WI38 (cell line): ENCODE measurements at regions not wholly inside any gene's neighbourhood (a gene's known extent, or its start where the extent isn't known, plus 50 kb on each side); places are given as distances from the start of the nearest gene placed in this dataset.

ENCODE experiments used
- H3K4me3 ChIP-seq: 2 replicates; pipeline ENCODE4 v1.5.1; 2011; ENCODE audit warnings: low read depth, mild to moderate bottlenecking, control low read depth, low read length
- TF ChIP-seq, protein P1 (sequence below): IDR thresholded peaks from 2 replicates; pipeline ENCODE4 v1.5.1; 2012; ENCODE audit warnings: low read depth, mild to moderate bottlenecking, control low read depth, low read length

DNA sequence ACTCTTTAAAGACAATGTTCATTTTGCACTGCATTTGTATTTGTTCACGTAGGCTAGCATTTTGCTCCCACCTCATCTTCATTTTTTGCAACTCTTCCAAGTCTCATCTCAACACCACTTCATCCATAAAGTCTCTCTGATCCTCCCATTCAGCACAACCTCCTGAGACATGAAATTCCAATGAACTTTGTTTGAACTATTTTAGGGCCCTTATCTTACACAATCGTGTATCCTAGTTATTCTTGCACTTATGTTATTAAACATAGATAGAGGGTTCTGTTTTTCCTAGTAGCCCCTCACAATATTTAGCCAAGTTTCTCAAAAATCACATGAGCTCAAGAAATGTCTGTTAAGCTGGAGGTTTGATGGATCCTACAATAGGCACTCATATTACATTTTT, 500.5 kb upstream of the ADAMTS5 start:
- TF ChIP-seq, protein P1, sequence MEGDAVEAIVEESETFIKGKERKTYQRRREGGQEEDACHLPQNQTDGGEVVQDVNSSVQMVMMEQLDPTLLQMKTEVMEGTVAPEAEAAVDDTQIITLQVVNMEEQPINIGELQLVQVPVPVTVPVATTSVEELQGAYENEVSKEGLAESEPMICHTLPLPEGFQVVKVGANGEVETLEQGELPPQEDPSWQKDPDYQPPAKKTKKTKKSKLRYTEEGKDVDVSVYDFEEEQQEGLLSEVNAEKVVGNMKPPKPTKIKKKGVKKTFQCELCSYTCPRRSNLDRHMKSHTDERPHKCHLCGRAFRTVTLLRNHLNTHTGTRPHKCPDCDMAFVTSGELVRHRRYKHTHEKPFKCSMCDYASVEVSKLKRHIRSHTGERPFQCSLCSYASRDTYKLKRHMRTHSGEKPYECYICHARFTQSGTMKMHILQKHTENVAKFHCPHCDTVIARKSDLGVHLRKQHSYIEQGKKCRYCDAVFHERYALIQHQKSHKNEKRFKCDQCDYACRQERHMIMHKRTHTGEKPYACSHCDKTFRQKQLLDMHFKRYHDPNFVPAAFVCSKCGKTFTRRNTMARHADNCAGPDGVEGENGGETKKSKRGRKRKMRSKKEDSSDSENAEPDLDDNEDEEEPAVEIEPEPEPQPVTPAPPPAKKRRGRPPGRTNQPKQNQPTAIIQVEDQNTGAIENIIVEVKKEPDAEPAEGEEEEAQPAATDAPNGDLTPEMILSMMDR: no peak
- H3K4me3 ChIP-seq: no peak overlapping the region

DNA sequence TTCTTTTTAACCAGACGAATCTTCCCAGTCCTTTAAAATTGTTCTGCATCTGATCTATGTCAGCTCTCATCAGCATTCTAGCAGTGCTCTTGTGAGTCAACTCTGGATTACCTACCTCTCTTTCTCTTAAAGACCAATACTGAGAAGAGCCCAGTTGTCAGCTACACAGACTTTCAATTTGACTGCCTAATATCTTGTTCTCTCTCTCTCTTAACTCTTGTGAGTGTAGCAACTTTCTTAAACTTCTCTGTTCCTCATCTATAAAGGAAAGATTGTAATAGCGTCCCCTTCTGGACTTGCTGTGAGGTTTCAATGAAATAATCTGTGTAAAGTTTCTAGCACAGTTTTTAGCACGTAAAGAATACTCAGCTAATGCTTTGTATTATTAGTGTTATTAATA, 499.3 kb upstream of the ADAMTS5 start:
- H3K4me3 ChIP-seq: no peak overlapping the region
- TF ChIP-seq, protein P1: no peak

DNA sequence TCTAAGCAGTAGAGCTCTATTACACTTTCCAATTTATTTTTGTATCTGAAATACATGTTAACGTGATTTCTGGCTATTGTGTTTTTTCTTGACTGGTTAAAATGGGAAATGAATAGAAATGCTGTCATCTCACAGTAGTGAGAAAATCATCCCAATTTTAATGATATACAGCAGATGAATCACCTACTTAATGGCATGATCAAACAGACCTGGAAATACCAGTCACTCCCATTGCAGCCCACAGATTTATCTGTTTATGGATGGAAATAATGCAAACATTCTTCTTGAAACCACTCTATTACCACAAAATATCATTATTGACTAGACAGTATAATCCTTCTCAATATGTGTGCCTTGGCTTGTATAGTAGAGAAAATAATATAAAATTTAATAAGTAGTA, 497.8 kb upstream of the ADAMTS5 start:
- TF ChIP-seq, protein P1: no peak
- H3K4me3 ChIP-seq: no peak overlapping the region

DNA sequence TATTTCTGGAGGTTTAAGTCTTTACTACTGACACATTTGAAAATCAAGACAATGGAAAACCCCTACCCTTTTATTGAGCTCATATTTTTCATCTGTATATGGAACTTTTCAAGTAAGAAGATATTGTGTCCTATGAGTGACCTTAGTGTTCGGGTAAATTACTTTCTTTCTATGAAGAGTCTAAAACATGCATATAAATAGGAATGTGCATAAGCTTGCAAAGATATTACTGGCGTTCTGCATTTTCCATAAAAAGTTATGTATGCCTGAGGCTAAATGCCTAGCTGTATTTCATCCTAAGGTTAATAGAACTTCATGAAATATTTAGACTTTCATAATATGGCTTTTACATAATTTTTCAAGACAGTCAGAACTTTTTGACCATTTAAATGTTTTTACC, 495.8 kb upstream of the ADAMTS5 start:
- TF ChIP-seq, protein P1: no peak
- no peak overlapping the region for H3K4me3 ChIP-seq

DNA sequence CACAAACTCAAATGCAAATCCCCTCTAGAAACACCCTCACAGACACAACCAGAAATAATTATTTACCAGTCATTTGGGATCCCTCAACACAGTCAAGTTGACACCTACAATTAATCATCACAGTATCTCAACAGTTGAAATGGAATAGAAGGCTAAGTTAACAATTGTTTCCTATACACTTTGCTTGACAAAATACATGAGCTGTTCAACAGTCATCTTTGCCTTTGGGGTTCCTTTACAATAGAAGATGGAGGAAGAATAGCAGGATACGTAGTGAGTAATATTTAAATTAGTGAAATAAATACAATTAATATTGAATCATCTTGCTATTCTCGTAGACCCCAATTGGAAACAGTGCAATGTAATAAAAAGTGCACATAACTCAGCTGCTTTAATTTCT, 487.3 kb upstream of the ADAMTS5 start:
- H3K4me3 ChIP-seq: no peak overlapping the region
- TF ChIP-seq, protein P1: no peak

DNA sequence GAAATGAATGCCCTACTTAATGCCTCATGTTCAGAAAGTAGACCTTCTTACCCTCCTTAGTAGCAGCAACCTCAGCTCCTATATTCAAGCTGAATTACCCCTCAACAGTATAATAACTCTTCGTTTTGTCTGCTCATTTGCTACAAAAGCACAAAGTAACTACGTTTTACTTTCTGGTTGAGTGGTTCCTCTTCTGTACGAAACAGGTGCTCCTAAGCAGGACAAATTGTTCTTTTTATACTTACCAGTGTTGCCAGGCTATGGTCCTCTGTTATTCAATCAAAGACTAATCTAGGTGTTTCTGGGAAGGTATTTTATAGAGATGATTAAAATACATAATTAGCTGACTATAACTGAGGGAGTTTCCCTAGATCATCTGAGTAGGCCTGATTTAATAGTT, 484.2 kb upstream of the ADAMTS5 start:
- TF ChIP-seq, protein P1: no peak
- H3K4me3 ChIP-seq: no peak overlapping the region

DNA sequence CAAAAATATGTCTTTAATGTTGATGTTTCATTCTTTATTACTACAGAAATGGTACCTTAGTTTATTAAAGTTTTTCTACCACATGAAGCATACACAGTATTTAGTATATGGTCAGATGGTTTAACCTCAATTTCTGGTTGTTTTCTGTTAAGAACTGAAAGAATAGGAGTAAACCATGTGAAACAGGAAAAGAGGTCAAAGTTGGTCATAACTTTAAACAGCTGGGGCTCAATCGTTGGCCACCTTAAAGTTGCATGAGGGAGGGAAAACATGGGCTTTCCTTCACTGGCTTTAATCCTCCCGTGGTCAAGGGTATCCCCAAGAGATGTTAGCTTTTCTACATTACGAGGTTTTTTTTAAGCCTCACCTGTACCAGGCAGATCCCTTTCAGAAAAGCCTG, 483.3 kb upstream of the ADAMTS5 start:
- H3K4me3 ChIP-seq: no peak overlapping the region
- TF ChIP-seq, protein P1: no peak
